ENCODE measurements at regions not wholly inside any gene's neighbourhood (a gene's known extent, or its start where the extent isn't known, plus 50 kb on each side); places are given as distances from the start of the nearest gene placed in this dataset.

DNA sequence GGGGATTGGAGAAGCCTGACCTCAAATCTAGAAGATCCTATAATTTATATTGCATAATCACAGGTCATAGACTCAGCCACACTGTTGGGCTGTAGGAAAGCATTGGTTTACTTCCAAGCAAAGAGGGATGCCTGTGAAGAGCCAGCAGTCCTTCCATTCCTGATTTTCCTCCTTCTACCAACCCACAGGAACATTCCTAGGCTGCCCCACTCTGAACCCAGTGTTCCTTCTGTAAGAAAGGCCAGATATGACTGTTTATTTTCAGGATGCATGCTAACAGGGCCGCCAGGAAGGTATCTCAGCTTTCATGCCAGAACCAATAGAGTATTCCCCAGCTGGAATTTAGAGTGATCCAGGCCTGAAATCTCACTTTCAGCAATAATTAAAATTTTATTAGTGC, 197.1 kb downstream of the ETS1 start:
- intact Hi-C loops (cut with micrococcal nuclease; ENCODE audit: unreplicated experiment) (no loop called here), in situ Hi-C loops (cut with MboI) (no loop called here)
- TF ChIP-seq BRCA1 (IDR thresholded peaks at IDR 0.05; ENCODE audit: low read depth, low read length): no peak
- no peak for TF ChIP-seq PAX5 (IDR thresholded peaks at IDR 0.05; ENCODE audit: borderline replicate concordance, low read depth, low read length)
- no peak for TF ChIP-seq SIN3A (IDR thresholded peaks at IDR 0.05; ENCODE audit: low read depth, low read length)
- no peak for TF ChIP-seq MEF2A (IDR thresholded peaks at IDR 0.05; ENCODE audit: insufficient read depth, low read depth, low read length)
- TF ChIP-seq, protein P1, sequence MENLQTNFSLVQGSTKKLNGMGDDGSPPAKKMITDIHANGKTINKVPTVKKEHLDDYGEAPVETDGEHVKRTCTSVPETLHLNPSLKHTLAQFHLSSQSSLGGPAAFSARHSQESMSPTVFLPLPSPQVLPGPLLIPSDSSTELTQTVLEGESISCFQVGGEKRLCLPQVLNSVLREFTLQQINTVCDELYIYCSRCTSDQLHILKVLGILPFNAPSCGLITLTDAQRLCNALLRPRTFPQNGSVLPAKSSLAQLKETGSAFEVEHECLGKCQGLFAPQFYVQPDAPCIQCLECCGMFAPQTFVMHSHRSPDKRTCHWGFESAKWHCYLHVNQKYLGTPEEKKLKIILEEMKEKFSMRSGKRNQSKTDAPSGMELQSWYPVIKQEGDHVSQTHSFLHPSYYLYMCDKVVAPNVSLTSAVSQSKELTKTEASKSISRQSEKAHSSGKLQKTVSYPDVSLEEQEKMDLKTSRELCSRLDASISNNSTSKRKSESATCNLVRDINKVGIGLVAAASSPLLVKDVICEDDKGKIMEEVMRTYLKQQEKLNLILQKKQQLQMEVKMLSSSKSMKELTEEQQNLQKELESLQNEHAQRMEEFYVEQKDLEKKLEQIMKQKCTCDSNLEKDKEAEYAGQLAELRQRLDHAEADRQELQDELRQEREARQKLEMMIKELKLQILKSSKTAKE (IDR thresholded peaks at IDR 0.05; ENCODE audit: low read depth, poor library complexity, severe bottlenecking): no peak
- no peak for TF ChIP-seq ASH2L (IDR thresholded peaks at IDR 0.05; ENCODE audit: borderline replicate concordance, low read depth)
- TF ChIP-seq, protein P2, sequence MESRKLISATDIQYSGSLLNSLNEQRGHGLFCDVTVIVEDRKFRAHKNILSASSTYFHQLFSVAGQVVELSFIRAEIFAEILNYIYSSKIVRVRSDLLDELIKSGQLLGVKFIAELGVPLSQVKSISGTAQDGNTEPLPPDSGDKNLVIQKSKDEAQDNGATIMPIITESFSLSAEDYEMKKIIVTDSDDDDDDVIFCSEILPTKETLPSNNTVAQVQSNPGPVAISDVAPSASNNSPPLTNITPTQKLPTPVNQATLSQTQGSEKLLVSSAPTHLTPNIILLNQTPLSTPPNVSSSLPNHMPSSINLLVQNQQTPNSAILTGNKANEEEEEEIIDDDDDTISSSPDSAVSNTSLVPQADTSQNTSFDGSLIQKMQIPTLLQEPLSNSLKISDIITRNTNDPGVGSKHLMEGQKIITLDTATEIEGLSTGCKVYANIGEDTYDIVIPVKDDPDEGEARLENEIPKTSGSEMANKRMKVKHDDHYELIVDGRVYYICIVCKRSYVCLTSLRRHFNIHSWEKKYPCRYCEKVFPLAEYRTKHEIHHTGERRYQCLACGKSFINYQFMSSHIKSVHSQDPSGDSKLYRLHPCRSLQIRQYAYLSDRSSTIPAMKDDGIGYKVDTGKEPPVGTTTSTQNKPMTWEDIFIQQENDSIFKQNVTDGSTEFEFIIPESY (IDR thresholded peaks at IDR 0.05): no peak
- TF ChIP-seq, protein P3, sequence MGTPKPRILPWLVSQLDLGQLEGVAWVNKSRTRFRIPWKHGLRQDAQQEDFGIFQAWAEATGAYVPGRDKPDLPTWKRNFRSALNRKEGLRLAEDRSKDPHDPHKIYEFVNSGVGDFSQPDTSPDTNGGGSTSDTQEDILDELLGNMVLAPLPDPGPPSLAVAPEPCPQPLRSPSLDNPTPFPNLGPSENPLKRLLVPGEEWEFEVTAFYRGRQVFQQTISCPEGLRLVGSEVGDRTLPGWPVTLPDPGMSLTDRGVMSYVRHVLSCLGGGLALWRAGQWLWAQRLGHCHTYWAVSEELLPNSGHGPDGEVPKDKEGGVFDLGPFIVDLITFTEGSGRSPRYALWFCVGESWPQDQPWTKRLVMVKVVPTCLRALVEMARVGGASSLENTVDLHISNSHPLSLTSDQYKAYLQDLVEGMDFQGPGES (IDR thresholded peaks at IDR 0.05): no peak
- TF ChIP-seq PAX8 (IDR thresholded peaks at IDR 0.05): no peak
- TF ChIP-seq RELA (IDR thresholded peaks at IDR 0.05; ENCODE audit: borderline replicate concordance, partially characterized antibody): no peak
- no peak for TF ChIP-seq RAD51 (IDR thresholded peaks at IDR 0.05)
- no peak for TF ChIP-seq FOXK2 (IDR thresholded peaks at IDR 0.05)
- TF ChIP-seq CREM (IDR thresholded peaks at IDR 0.05; ENCODE audit: low read depth): no peak
- no peak for TF ChIP-seq SPI1 (IDR thresholded peaks at IDR 0.05; ENCODE audit: borderline replicate concordance, insufficient read depth, low read depth, low read length)
- POLR2A ChIA-PET: interaction anchor here (0.5 kb wide), 1 partner anchor 130 kb away, joined by 3 read pairs; no protein-coding TSS in a partner anchor
- Histone ChIP-seq H3K27me3 (replicated peaks in 1 of 2; ENCODE audit: control insufficient read depth in 2 of 2, insufficient read depth in 2 of 2, low read length in 1 of 2) (no peaks in the 10 kb centered on the region), H4K20me1 (ENCODE audit: control insufficient read depth, insufficient read depth) (no peaks in the 10 kb centered on the region), H3K9me3 (replicated peaks; ENCODE audit: control insufficient read depth, insufficient read depth, low read length) (no peaks in the 10 kb centered on the region), H3K27ac (ENCODE audit: control insufficient read depth, insufficient read depth) (no peak overlapping the region), H3K9ac (ENCODE audit: control insufficient read depth, insufficient read depth, low read length) (no peak overlapping the region), H3K36me3 (ENCODE audit: control insufficient read depth in 2 of 2, insufficient read depth in 2 of 2, low read length in 1 of 2) (no peaks in the 10 kb centered on the region), H3K4me3 (no peak overlapping the region), H3K79me2 (ENCODE audit: control insufficient read depth, insufficient read depth, low read length) (no peaks in the 10 kb centered on the region), H2AFZ (ENCODE audit: control insufficient read depth, low read depth, low read length) (no peak overlapping the region), H3K4me1 (ENCODE audit: control insufficient read depth, insufficient read depth, low read length) (no peaks in the 10 kb centered on the region), H3K4me2 (ENCODE audit: control insufficient read depth, insufficient read depth) (no peak overlapping the region)
- no TSS peak for BruUV-seq (replicated peaks)
- ATAC-seq (no peak), DNase-seq (ENCODE audit: low read depth, low spot score) (no peak), FAIRE-seq (no peak)
- CTCF ChIA-PET: no interaction called here
- 0% methylated on average over 1 of the region's 1 CpG for WGBS (ENCODE audit: insufficient coverage, insufficient replicate concordance, low lambda C conversion rate, missing lambda C conversion rate)
- RAD21 ChIA-PET (ENCODE audit: unreplicated experiment): no interaction called here
- SMC1A ChIA-PET (ENCODE audit: uncharacterized antibody, unreplicated experiment): interaction anchor here (0.6 to 0.8 kb wide), 2 partner anchors 73 to 80 kb away, joined by 3 read pairs; no protein-coding TSS in a partner anchor

All from GM12878 (cell line).